HL-60 (cell line): ENCODE measurements at regions not wholly inside any gene's neighbourhood (a gene's known extent, or its start where the extent isn't known, plus 50 kb on each side); places are given as distances from the start of the nearest gene placed in this dataset.

ENCODE experiments used
- CTCF ChIP-seq: IDR thresholded peaks from one replicate; pipeline ENCODE4 v1.5.1; 2011; ENCODE audit warnings: low read length, control low read depth, inconsistent platforms; ENCODE audit not compliant: insufficient read depth
- GABPA ChIP-seq: IDR thresholded peaks from 2 replicates; pipeline ENCODE4 v1.6.1; 2012; ENCODE audit warnings: low read depth
- POLR2AphosphoS5 ChIP-seq: IDR thresholded peaks from 2 replicates; pipeline ENCODE4 v1.6.1; 2012; ENCODE audit warnings: low read depth
- REST ChIP-seq: IDR thresholded peaks from 2 replicates; pipeline ENCODE4 v1.6.1; 2012; ENCODE audit warnings: low read depth; ENCODE audit not compliant: insufficient replicate concordance
- SPI1 ChIP-seq: IDR thresholded peaks from 2 replicates; pipeline ENCODE4 v1.6.1; 2012; ENCODE audit warnings: low read depth, mild to moderate bottlenecking, borderline replicate concordance

- TF ChIP-seq CTCF (no peak), REST (no peak), SPI1 (no peak), GABPA (no peak), POLR2AphosphoS5 (no peak)
Observed at GRCh38 chr3:30232142-30232541, 374.3 kb upstream of the TGFBR2 start.
